HUES6 (cell line): ENCODE measurements at regions not wholly inside any gene's neighbourhood (a gene's known extent, or its start where the extent isn't known, plus 50 kb on each side); places are given as distances from the start of the nearest gene placed in this dataset.

ENCODE experiments used
- H3K27ac ChIP-seq: 2 replicates; pipeline ENCODE4 v1.7.0; 2013; ENCODE audit warnings: low read depth, mild to moderate bottlenecking, low read length, inconsistent platforms
- H3K27me3 ChIP-seq: 2 replicates; pipeline ENCODE4 v1.6.1; 2013; ENCODE audit warnings: low read length; ENCODE audit not compliant: control insufficient read depth, insufficient read depth
- H3K36me3 ChIP-seq: 2 replicates; pipeline ENCODE4 v1.6.1; 2013; ENCODE audit warnings: low read length; ENCODE audit not compliant: control insufficient read depth, insufficient read depth
- H3K4me1 ChIP-seq: 2 replicates; pipeline ENCODE4 v1.6.1; 2013; ENCODE audit warnings: low read length; ENCODE audit not compliant: control insufficient read depth, insufficient read depth
- H3K4me3 ChIP-seq: 2 replicates; pipeline ENCODE4 v1.5.1; 2013; ENCODE audit warnings: low read depth, low read length
- H3K9ac ChIP-seq: one replicate; pipeline ENCODE4 v1.6.1; 2013; ENCODE audit warnings: mild to moderate bottlenecking, low read length
- H3K9me3 ChIP-seq: 2 replicates; pipeline ENCODE4 v1.6.1; 2013; ENCODE audit warnings: low read depth, low read length; ENCODE audit not compliant: control insufficient read depth, insufficient read depth

DNA sequence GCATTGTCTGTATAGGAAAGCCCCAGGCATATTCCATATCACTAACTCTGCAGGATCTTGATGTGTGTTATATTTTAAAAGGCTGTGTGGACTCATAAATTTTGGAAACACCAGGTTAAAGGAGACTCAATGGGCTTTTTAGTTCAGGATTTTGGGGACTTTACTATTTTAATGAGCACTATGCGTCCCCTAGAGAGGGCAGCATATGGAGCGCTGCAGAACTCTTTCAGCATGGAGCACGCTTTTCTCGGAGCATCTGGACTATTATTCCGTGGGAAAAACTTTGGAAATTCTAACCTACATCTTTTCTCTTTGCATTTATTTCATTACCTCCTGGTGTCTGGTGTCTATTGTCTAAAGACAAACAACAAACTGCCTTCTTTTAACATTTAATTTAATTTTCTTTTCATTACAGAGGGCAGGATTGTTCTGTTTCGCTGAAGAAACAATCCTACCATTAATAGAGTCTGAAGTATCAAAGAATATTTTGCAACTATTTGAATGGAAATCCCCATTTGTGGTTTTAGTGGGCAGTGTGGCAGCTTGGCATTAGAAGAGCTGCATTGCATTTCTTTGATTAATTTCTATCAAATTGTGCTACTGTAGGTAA, 399.9 kb upstream of the HSF2 start:
- H3K27ac ChIP-seq, result no peak overlapping the region
- no peak overlapping the region for H3K4me3 ChIP-seq
- H3K27me3 ChIP-seq, result no peaks in the 10 kb centered on the region
- H3K36me3 ChIP-seq, result no peaks in the 10 kb centered on the region
- no peaks in the 10 kb centered on the region for H3K9me3 ChIP-seq
- H3K9ac ChIP-seq, result no peak overlapping the region
- peaks cover 16% of the 10 kb centered on the region; the same call in 1 of the 2 replicates for H3K4me1 ChIP-seq

GRCh38 chr6:122005661-122006060, 393.8 kb upstream of the HSF2 start:
- Histone ChIP-seq H3K36me3 (no peaks in the 10 kb centered on the region), H3K9me3 (no peaks in the 10 kb centered on the region), H3K9ac (no peak overlapping the region), H3K27ac (no peak overlapping the region), H3K4me3 (no peak overlapping the region), H3K4me1 (peaks cover 35% of the 10 kb centered on the region), H3K27me3 (no peaks in the 10 kb centered on the region)

GRCh38 chr6:122007339-122007738, 392.1 kb upstream of the HSF2 start:
- Histone ChIP-seq H3K27me3 (no peaks in the 10 kb centered on the region), H3K27ac (0 out of 2 replicates have a peak overlapping the region, but pooled peaks have one; percentile 27), H3K4me1 (peaks cover 30% of the 10 kb centered on the region), H3K4me3 (no peak overlapping the region), H3K9me3 (no peaks in the 10 kb centered on the region), H3K36me3 (no peaks in the 10 kb centered on the region), H3K9ac (peak overlapping the region; percentile 27)

DNA sequence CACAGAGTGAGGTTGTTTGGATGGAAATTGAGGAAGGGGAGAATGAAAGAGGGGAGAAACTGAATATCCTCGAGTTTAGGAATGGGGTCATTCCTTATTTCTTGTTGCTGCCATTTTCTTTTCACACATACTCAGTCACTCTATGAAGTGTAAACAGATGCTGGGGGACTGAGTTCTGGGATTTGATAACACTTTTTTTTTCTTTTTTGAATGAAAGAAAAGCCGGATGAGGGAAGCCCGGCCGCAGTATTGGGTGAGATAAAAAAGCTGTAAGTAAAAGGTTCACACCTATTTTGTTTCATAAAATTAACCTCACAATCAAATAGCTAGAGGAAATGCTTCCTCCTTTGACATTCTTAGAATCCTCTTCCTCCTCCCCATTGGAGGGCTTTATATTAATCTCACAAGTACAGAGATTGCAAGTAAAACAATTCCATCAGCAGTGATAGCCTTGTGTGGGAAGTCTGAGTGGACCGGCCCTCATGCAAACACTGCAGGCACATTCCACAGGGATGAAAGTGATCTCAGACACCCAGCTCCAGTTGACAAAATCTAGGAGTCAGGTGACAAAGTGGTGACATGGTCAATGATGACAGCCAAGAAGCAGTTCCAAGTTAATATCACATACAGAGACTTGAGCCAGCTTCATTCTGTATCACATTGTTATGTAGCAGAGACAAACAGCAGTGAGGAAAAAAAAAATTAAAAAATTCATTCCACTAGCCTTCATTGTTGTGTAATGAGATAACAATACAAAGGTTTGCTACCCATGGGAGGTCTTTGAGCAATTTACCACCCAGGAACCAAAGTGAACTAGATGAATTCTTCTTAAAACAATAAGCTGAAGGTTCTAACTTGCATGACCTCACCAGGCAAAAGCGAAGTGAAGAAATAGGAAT, 391.1 kb upstream of the HSF2 start:
- H3K4me3 ChIP-seq, result no peak overlapping the region
- H3K9me3 ChIP-seq, result no peaks in the 10 kb centered on the region
- no peaks in the 10 kb centered on the region for H3K27me3 ChIP-seq
- no peaks in the 10 kb centered on the region for H3K36me3 ChIP-seq
- H3K9ac ChIP-seq, result no peak overlapping the region
- H3K4me1 ChIP-seq, result peaks cover 30% of the 10 kb centered on the region
- peak overlapping the region; percentile 33; the same call in 1 of the 2 replicates for H3K27ac ChIP-seq

GRCh38 chr6:122009000-122009350, 390.5 kb upstream of the HSF2 start:
- Histone ChIP-seq H3K27me3 (no peaks in the 10 kb centered on the region), H3K9ac (no peak overlapping the region), H3K36me3 (no peaks in the 10 kb centered on the region), H3K9me3 (no peaks in the 10 kb centered on the region), H3K27ac (no peak overlapping the region), H3K4me3 (no peak overlapping the region), H3K4me1 (peaks cover 30% of the 10 kb centered on the region)

DNA sequence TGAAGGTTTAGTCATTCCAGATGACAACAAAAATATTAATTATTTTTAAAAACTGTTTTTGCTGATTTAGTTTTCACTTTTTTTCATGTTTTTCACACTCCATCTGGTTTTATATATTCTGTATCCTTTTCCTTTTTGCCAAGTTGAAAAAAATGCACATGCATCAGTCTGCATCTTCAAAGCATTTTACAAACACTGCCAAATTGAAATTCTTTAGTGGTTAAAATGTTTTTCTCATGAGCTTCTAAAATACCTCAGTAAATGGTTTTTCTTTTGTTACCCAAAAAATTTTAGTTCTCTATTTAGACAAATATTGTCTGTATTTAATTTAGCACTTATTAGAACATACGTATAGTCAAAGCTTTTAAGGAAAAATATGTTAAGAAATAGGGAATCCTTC, 386.9 kb upstream of the HSF2 start:
- Histone ChIP-seq H3K27me3 (no peaks in the 10 kb centered on the region), H3K4me3 (no peak overlapping the region), H3K4me1 (peaks cover 15% of the 10 kb centered on the region), H3K27ac (no peak overlapping the region), H3K36me3 (no peaks in the 10 kb centered on the region), H3K9ac (no peak overlapping the region), H3K9me3 (no peaks in the 10 kb centered on the region)

- Histone ChIP-seq H3K27me3 (no peaks in the 10 kb centered on the region), H3K4me1 (no peaks in the 10 kb centered on the region), H3K9ac (no peak overlapping the region), H3K36me3 (no peaks in the 10 kb centered on the region), H3K9me3 (no peaks in the 10 kb centered on the region), H3K4me3 (no peak overlapping the region), H3K27ac (no peak overlapping the region)
Observed at GRCh38 chr6:122014961-122015360, 384.5 kb upstream of the HSF2 start.

GRCh38 chr6:122020588-122021264, 378.7 kb upstream of the HSF2 start:
- H3K4me1 ChIP-seq, result no peaks in the 10 kb centered on the region
- no peak overlapping the region for H3K9ac ChIP-seq
- no peak overlapping the region for H3K4me3 ChIP-seq

DNA sequence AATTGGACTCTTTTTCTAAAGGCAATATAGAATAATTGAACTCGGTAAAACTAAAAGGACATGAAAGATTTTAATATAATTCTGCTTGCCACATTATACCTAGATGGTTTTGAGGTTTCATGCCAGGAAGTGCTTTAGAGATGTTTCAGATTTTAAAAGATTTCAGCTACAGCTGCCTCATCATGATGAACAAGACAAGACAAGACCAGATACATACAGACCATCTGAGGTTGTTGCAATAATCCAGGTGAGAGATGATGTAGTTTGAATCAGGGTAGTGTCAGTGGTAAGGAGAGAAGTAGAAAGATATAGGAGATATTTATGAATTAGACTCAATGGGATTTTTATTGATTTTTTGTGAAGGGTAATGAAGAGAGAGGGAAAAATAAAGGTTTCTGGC, 374.3 kb upstream of the HSF2 start:
- Histone ChIP-seq H3K4me1 (no peaks in the 10 kb centered on the region), H3K27me3 (no peaks in the 10 kb centered on the region), H3K4me3 (no peak overlapping the region), H3K27ac (no peak overlapping the region), H3K9ac (no peak overlapping the region), H3K9me3 (no peaks in the 10 kb centered on the region), H3K36me3 (no peaks in the 10 kb centered on the region)

More at GRCh38 chr6:122020588-122021264, 378.7 kb upstream of the HSF2 start:
- Histone ChIP-seq H3K27ac (no peak overlapping the region), H3K36me3 (no peaks in the 10 kb centered on the region), H3K9me3 (no peaks in the 10 kb centered on the region), H3K27me3 (no peaks in the 10 kb centered on the region)

- Histone ChIP-seq H3K4me1 (no peaks in the 10 kb centered on the region), H3K4me3 (no peak overlapping the region), H3K27me3 (no peaks in the 10 kb centered on the region), H3K9me3 (no peaks in the 10 kb centered on the region), H3K27ac (no peak overlapping the region), H3K9ac (no peak overlapping the region), H3K36me3 (no peaks in the 10 kb centered on the region)
Observed at GRCh38 chr6:122026582-122027369, 372.7 kb upstream of the HSF2 start.
